ENCODE measurements at regions not wholly inside any gene's neighbourhood (a gene's known extent, or its start where the extent isn't known, plus 50 kb on each side); places are given as distances from the start of the nearest gene placed in this dataset.

- Histone ChIP-seq H2AFZ (no peak overlapping the region), H3K9ac (no peak overlapping the region), H3K27ac (no peak overlapping the region), H3K27me3 (replicated peaks; ENCODE audit: insufficient read depth) (peaks cover 18% of the 10 kb centered on the region), H3K36me3 (ENCODE audit: low read depth) (no peaks in the 10 kb centered on the region), H4K20me1 (ENCODE audit: insufficient read depth) (no peaks in the 10 kb centered on the region), H3K4me1 (ENCODE audit: insufficient read depth) (no peaks in the 10 kb centered on the region), H3K4me2 (ENCODE audit: unreplicated experiment) (no peak overlapping the region), H3K4me3 (no peak overlapping the region), H3F3A (ENCODE audit: insufficient read depth) (no peaks in the 10 kb centered on the region), H3K9me3 (ENCODE audit: low read depth) (no peaks in the 10 kb centered on the region), H3K9me2 (ENCODE audit: insufficient read depth) (no peaks in the 10 kb centered on the region), H3K79me2 (ENCODE audit: insufficient read depth) (no peaks in the 10 kb centered on the region)
- DNase-seq = no peak
- 62 to 68% methylated on average over 16 of the region's 16 CpGs for WGBS, 2 experiments (ENCODE audit: low coverage in 1 of 2, low lambda C conversion rate in 2 of 2, missing lambda C conversion rate in 2 of 2)
- TF ChIP-seq EZH2 (IDR thresholded peaks at IDR 0.05; ENCODE audit: insufficient read depth, poor library complexity, severe bottlenecking) (no peak), EZH2phosphoT487 (IDR thresholded peaks at IDR 0.05; ENCODE audit: insufficient read depth, low read depth) (no peak)
- in situ Hi-C loops (cut with MboI) = no loop called here
Measured at GRCh38 chr2:240297256-240298116, 138.0 kb upstream of the GPC1 start.

- no peak overlapping the region for H3K4me2 ChIP-seq (ENCODE audit: unreplicated experiment)
- no peaks in the 10 kb centered on the region for H3F3A ChIP-seq (ENCODE audit: insufficient read depth)
- H3K9ac ChIP-seq = no peak overlapping the region
- H3K9me2 ChIP-seq (ENCODE audit: insufficient read depth) = no peaks in the 10 kb centered on the region
- no peak overlapping the region for H2AFZ ChIP-seq
- WGBS, 2 experiments (ENCODE audit: low coverage in 1 of 2, low lambda C conversion rate in 2 of 2, missing lambda C conversion rate in 2 of 2) = 74 to 78% methylated on average over 11 of the region's 11 CpGs
- H3K79me2 ChIP-seq (ENCODE audit: insufficient read depth) = no peaks in the 10 kb centered on the region
- H4K20me1 ChIP-seq (ENCODE audit: insufficient read depth) = no peaks in the 10 kb centered on the region
- TF ChIP-seq EZH2 (IDR thresholded peaks at IDR 0.05; ENCODE audit: insufficient read depth, poor library complexity, severe bottlenecking) = no peak
- TF ChIP-seq EZH2phosphoT487 (IDR thresholded peaks at IDR 0.05; ENCODE audit: insufficient read depth, low read depth) = no peak
- no peak overlapping the region for H3K4me3 ChIP-seq
- H3K36me3 ChIP-seq (ENCODE audit: low read depth) = no peaks in the 10 kb centered on the region
- no peaks in the 10 kb centered on the region for H3K9me3 ChIP-seq (ENCODE audit: low read depth)
- DNase-seq = no peak
- in situ Hi-C loops (cut with MboI) = no loop called here
- H3K27me3 ChIP-seq (replicated peaks; ENCODE audit: insufficient read depth) = peaks cover 16% of the 10 kb centered on the region
- no peaks in the 10 kb centered on the region for H3K4me1 ChIP-seq (ENCODE audit: insufficient read depth)
- no peak overlapping the region for H3K27ac ChIP-seq
Measured at GRCh38 chr2:240298117-240298790, 137.2 kb upstream of the GPC1 start.

GRCh38 chr2:240298803-240299709 is 136.4 kb upstream of the GPC1 start:
- Histone ChIP-seq H3K27ac (no peak overlapping the region), H3K4me3 (no peak overlapping the region), H3K9me3 (ENCODE audit: low read depth) (no peaks in the 10 kb centered on the region), H3K9me2 (ENCODE audit: insufficient read depth) (no peaks in the 10 kb centered on the region), H2AFZ (no peak overlapping the region), H3K27me3 (replicated peaks; ENCODE audit: insufficient read depth) (peaks cover 11% of the 10 kb centered on the region; the same call in 1 of the 2 replicates), H3K79me2 (ENCODE audit: insufficient read depth) (no peaks in the 10 kb centered on the region), H3K4me2 (ENCODE audit: unreplicated experiment) (no peak overlapping the region), H3K36me3 (ENCODE audit: low read depth) (no peaks in the 10 kb centered on the region), H3K4me1 (ENCODE audit: insufficient read depth) (no peaks in the 10 kb centered on the region), H3F3A (ENCODE audit: insufficient read depth) (no peaks in the 10 kb centered on the region), H3K9ac (no peak overlapping the region), H4K20me1 (ENCODE audit: insufficient read depth) (no peaks in the 10 kb centered on the region)
- no peak for TF ChIP-seq EZH2phosphoT487 (IDR thresholded peaks at IDR 0.05; ENCODE audit: insufficient read depth, low read depth)
- TF ChIP-seq EZH2 (IDR thresholded peaks at IDR 0.05; ENCODE audit: insufficient read depth, poor library complexity, severe bottlenecking) = no peak
- in situ Hi-C loops (cut with MboI) = no loop called here
- no peak for DNase-seq
- WGBS, 2 experiments (ENCODE audit: low coverage in 1 of 2, low lambda C conversion rate in 2 of 2, missing lambda C conversion rate in 2 of 2) = 70 to 76% methylated on average over 18 of the region's 18 CpGs

- TF ChIP-seq EZH2 (IDR thresholded peaks at IDR 0.05; ENCODE audit: insufficient read depth, poor library complexity, severe bottlenecking) (no peak), EZH2phosphoT487 (IDR thresholded peaks at IDR 0.05; ENCODE audit: insufficient read depth, low read depth) (no peak)
- no peaks in the 10 kb centered on the region for H3F3A ChIP-seq (ENCODE audit: insufficient read depth)
- no peaks in the 10 kb centered on the region for H4K20me1 ChIP-seq (ENCODE audit: insufficient read depth)
- H3K27me3 ChIP-seq (replicated peaks; ENCODE audit: insufficient read depth) = peaks cover 11% of the 10 kb centered on the region; the same call in 1 of the 2 replicates
- H3K9me2 ChIP-seq (ENCODE audit: insufficient read depth) = no peaks in the 10 kb centered on the region
- no peak for DNase-seq
- in situ Hi-C loops (cut with MboI) = no loop called here
- H3K4me2 ChIP-seq (ENCODE audit: unreplicated experiment) = no peak overlapping the region
- H3K4me1 ChIP-seq (ENCODE audit: insufficient read depth) = no peaks in the 10 kb centered on the region
- WGBS, 2 experiments (ENCODE audit: low coverage in 1 of 2, low lambda C conversion rate in 2 of 2, missing lambda C conversion rate in 2 of 2) = 74 to 76% methylated on average over 6 of the region's 7 CpGs
- H3K27ac ChIP-seq = no peak overlapping the region
- no peaks in the 10 kb centered on the region for H3K79me2 ChIP-seq (ENCODE audit: insufficient read depth)
- H2AFZ ChIP-seq = no peak overlapping the region
- no peak overlapping the region for H3K9ac ChIP-seq
- H3K9me3 ChIP-seq (ENCODE audit: low read depth) = no peaks in the 10 kb centered on the region
- no peaks in the 10 kb centered on the region for H3K36me3 ChIP-seq (ENCODE audit: low read depth)
- H3K4me3 ChIP-seq = no peak overlapping the region
Measured at GRCh38 chr2:240299710-240300068, 135.8 kb upstream of the GPC1 start.

Data from GM23248 (cell line).